Panc1 (cell line): ENCODE measurements at regions not wholly inside any gene's neighbourhood (a gene's known extent, or its start where the extent isn't known, plus 50 kb on each side); places are given as distances from the start of the nearest gene placed in this dataset.

ENCODE experiments used
- ATAC-seq: fragments of 200-7000 bp; cut with Tn5 transposase; 2 replicates; pipeline ENCODE4 v1.9.1; 2020; ENCODE audit warnings: mild to moderate bottlenecking, moderate library complexity
- BruUV-seq: library from RNA; stranded (reverse); fragments of 400-500 nt; replicated peaks from 2 replicates; lab custom pipeline; 2021; lab: Mats Ljungman, UMichigan
- CTCF ChIA-PET: fragments of 300-600 bp; sonication (Branson Sonifier 250); formaldehyde crosslinking; loops from one replicate; lab custom pipeline; 2022; ENCODE audit warnings: antibody characterized with exemption; lab: Charles Lee
- POLR2A ChIA-PET: fragments of 300-600 bp; sonication (Branson Sonifier 250); formaldehyde crosslinking; loops from one replicate; lab custom pipeline; 2022; ENCODE audit warnings: antibody characterized with exemption; lab: Charles Lee
- DNase-seq: peaks from one replicate; pipeline ENCODE4 v3.0.0-alpha.2; 2010; ENCODE audit warnings: low read depth, low spot score
- H3K27ac ChIP-seq: 2 replicates; pipeline ENCODE4 v1.5.1; 2011; ENCODE audit warnings: mild to moderate bottlenecking, low read length, inconsistent platforms
- H3K27me3 ChIP-seq: fragments of 200-500 bp; sonication (Bioruptor generic); 2 replicates; pipeline ENCODE4 v1.6.0; 2014; ENCODE audit warnings: low read length, inconsistent platforms; ENCODE audit not compliant: control insufficient read depth, insufficient read depth
- H3K36me3 ChIP-seq: fragments of 200-500 bp; sonication (Bioruptor generic); 2 replicates; pipeline ENCODE4 v1.5.1; 2014; ENCODE audit warnings: inconsistent platforms, mild to moderate bottlenecking, low read length, moderate library complexity; ENCODE audit not compliant: control insufficient read depth, insufficient read depth
- H3K4me1 ChIP-seq: 2 replicates; pipeline ENCODE4 v1.5.1; 2011; ENCODE audit warnings: inconsistent platforms, mild to moderate bottlenecking, low read length, moderate library complexity; ENCODE audit not compliant: control insufficient read depth, insufficient read depth
- H3K4me3 ChIP-seq, 2 experiments: 2 replicates each; pipeline ENCODE4 v1.5.1; 2011 to 2012; ENCODE audit warnings: low read depth in 2 of 2, low read length in 2 of 2, mild to moderate bottlenecking in 2 of 2, inconsistent platforms in 1 of 2, moderate library complexity in 1 of 2
- H3K9me3 ChIP-seq: fragments of 200-500 bp; sonication (Bioruptor generic); 2 replicates; pipeline ENCODE4 v1.5.1; 2014; ENCODE audit warnings: low read depth, mild to moderate bottlenecking, inconsistent platforms, low read length, moderate library complexity; ENCODE audit not compliant: control insufficient read depth, insufficient read depth
- CTCF ChIP-seq: fragments of 450-650 bp; IDR thresholded peaks from 2 replicates; pipeline ENCODE4 v1.5.1; 2017; ENCODE audit warnings: mild to moderate bottlenecking
- POLR2AphosphoS5 ChIP-seq: IDR thresholded peaks from 2 replicates; pipeline ENCODE4 v1.6.1; 2012; ENCODE audit warnings: mild to moderate bottlenecking, low read depth, low read length, moderate library complexity
- REST ChIP-seq, 2 experiments: IDR thresholded peaks; 2 replicates each; pipeline ENCODE4 v1.6.1; 2011 to 2012; ENCODE audit warnings: low read depth in 2 of 2, control low read depth in 1 of 2, low read length in 1 of 2, mild to moderate bottlenecking in 1 of 2, moderate library complexity in 1 of 2; ENCODE audit not compliant: insufficient read depth in 1 of 2
- SIN3A ChIP-seq: IDR thresholded peaks from 2 replicates; pipeline ENCODE4 v1.6.1; 2012; ENCODE audit warnings: low read depth, mild to moderate bottlenecking, low read length, moderate library complexity, borderline replicate concordance; ENCODE audit not compliant: insufficient read depth
- TCF7L2 ChIP-seq: IDR thresholded peaks from 2 replicates; pipeline ENCODE4 v1.6.1; 2011; ENCODE audit warnings: mild to moderate bottlenecking, low read depth, low read length, inconsistent platforms
- in situ Hi-C: cut with HindIII; loops from 2 replicates; pipeline ENCODE4 v1.10.0; 2016; ENCODE audit warnings: low sequenced_read_pairs, low pct_unique_long_range_greater_than_20kb
- intact Hi-C: fragments of 100-400 bp; cut with micrococcal nuclease; formaldehyde crosslinking; loops from one replicate; pipeline ENCODE4 v1.10.0; 2022; ENCODE audit not compliant: unreplicated experiment

GRCh38 chr4:138727731-138728130, 287.9 kb upstream of the NOCT start:
- ATAC-seq: no peak
- CTCF ChIA-PET: no interaction called here

GRCh38 chr4:138724530-138724929, 291.1 kb upstream of the NOCT start:
- POLR2A ChIA-PET: interaction anchor here (0.6 kb wide), 1 partner anchor 831 kb away, joined by 9 read pairs; no protein-coding TSS in a partner anchor
- Histone ChIP-seq H3K27ac (no peak overlapping the region), H3K4me3 (no peak overlapping the region), H3K36me3 (no peaks in the 10 kb centered on the region), H3K27me3 (no peaks in the 10 kb centered on the region), H3K9me3 (no peaks in the 10 kb centered on the region), H3K4me1 (no peaks in the 10 kb centered on the region)
- ATAC-seq (no peak), DNase-seq (no peak)
- TF ChIP-seq REST (IDR thresholded peaks at IDR 0.05; ENCODE audit: insufficient read depth in 1 of 2, low read depth in 2 of 2, low read length in 1 of 2) (no peak), TCF7L2 (no peak), CTCF (no peak), POLR2AphosphoS5 (no peak), SIN3A (no peak)
- in situ Hi-C loops: no loop called here
- no TSS peak for BruUV-seq
- CTCF ChIA-PET: no interaction called here
- intact Hi-C loops: no loop called here

More at GRCh38 chr4:138727731-138728130, 287.9 kb upstream of the NOCT start:
- no peaks in the 10 kb centered on the region for H3K4me1 ChIP-seq
- H3K4me3 ChIP-seq: no peak overlapping the region
- no peaks in the 10 kb centered on the region for H3K9me3 ChIP-seq
- POLR2A ChIA-PET: no interaction called here
- TF ChIP-seq REST (IDR thresholded peaks at IDR 0.05; ENCODE audit: insufficient read depth in 1 of 2, low read depth in 2 of 2, low read length in 1 of 2) (no peak), POLR2AphosphoS5 (no peak), SIN3A (no peak), TCF7L2 (no peak), CTCF (no peak)
- intact Hi-C loops: no loop called here
- no TSS peak for BruUV-seq
- DNase-seq: no peak
- in situ Hi-C loops: no loop called here
- no peaks in the 10 kb centered on the region for H3K36me3 ChIP-seq
- H3K27me3 ChIP-seq: no peaks in the 10 kb centered on the region
- H3K27ac ChIP-seq: no peak overlapping the region
